CD4-positive, alpha-beta T cell (primary cell): ENCODE measurements at regions not wholly inside any gene's neighbourhood (a gene's known extent, or its start where the extent isn't known, plus 50 kb on each side); places are given as distances from the start of the nearest gene placed in this dataset.

Source experiments
- ATAC-seq: fragments of 200-7000 bp; cut with Tn5 transposase; one replicate; pipeline ENCODE4 v1.10.0; 2022; ENCODE audit warnings: mild to moderate bottlenecking; ENCODE audit not compliant: poor library complexity
- CTCF ChIA-PET: fragments of 350-600 bp; sonication (Branson Sonifier 250); formaldehyde crosslinking; loops from one replicate; lab custom pipeline; 2021; ENCODE audit warnings: antibody characterized with exemption, inconsistent platforms; lab: Charles Lee
- POLR2A ChIA-PET: fragments of 350-600 bp; sonication (Branson Sonifier 250); formaldehyde crosslinking; loops from one replicate; lab custom pipeline; 2021; ENCODE audit warnings: antibody characterized with exemption, inconsistent platforms; lab: Charles Lee
- DNase-seq, 14 experiments: peaks; one replicate each; pipeline ENCODE4 v3.0.0-alpha.2; 2013 to 2020; ENCODE audit warnings: mixed read lengths in 2 of 14
- H3K27ac ChIP-seq, 2 donors: one replicate each; pipeline versions ENCODE4 v1.5.1 to v1.7.0; 2013; ENCODE audit warnings: low read length in 2 of 2, low read depth in 1 of 2, mild to moderate bottlenecking in 1 of 2
- H3K27me3 ChIP-seq, 2 experiments: 1 replicate in 1 of 2; 2 replicates in 1 of 2; pipeline versions ENCODE4 v1.6.1 to v1.7.0; 2013; ENCODE audit warnings: low read length in 2 of 2, control low read depth in 1 of 2, mild to moderate bottlenecking in 1 of 2, moderate library complexity in 1 of 2; ENCODE audit not compliant: insufficient read depth in 2 of 2, control insufficient read depth in 1 of 2
- H3K36me3 ChIP-seq: one replicate; pipeline ENCODE4 v1.6.1; 2013; ENCODE audit warnings: low read length, control low read depth; ENCODE audit not compliant: insufficient read depth
- H3K4me1 ChIP-seq: one replicate; pipeline ENCODE4 v1.6.1; 2013; ENCODE audit warnings: low read length, control low read depth; ENCODE audit not compliant: insufficient read depth
- H3K4me3 ChIP-seq: one replicate; pipeline ENCODE4 v1.5.1; 2013; ENCODE audit warnings: mild to moderate bottlenecking, low read length, moderate library complexity
- H3K9me3 ChIP-seq, 2 experiments: 1 replicate in 1 of 2; 2 replicates in 1 of 2; pipeline versions ENCODE4 v1.6.1 to v1.7.0; 2013; ENCODE audit warnings: low read length in 2 of 2, mild to moderate bottlenecking in 2 of 2, control low read depth in 1 of 2, moderate library complexity in 1 of 2; ENCODE audit not compliant: control insufficient read depth in 1 of 2, insufficient read depth in 1 of 2
- H3K27ac Mint-ChIP-seq: one replicate; pipeline ENCODE4 v1.8.0; 2020; ENCODE audit warnings: mixed read lengths
- H3K27me3 Mint-ChIP-seq: one replicate; pipeline ENCODE4 v1.8.0; 2021; ENCODE audit warnings: mixed read lengths
- H3K36me3 Mint-ChIP-seq: one replicate; pipeline ENCODE4 v1.8.0; 2021; ENCODE audit warnings: low read depth, mixed read lengths
- H3K4me1 Mint-ChIP-seq: one replicate; pipeline ENCODE4 v1.8.0; 2021; ENCODE audit warnings: low read depth, mixed read lengths
- H3K4me3 Mint-ChIP-seq: one replicate; pipeline ENCODE4 v1.8.0; 2020; ENCODE audit warnings: mild to moderate bottlenecking, mixed read lengths
- H3K9me3 Mint-ChIP-seq: one replicate; pipeline ENCODE4 v1.8.0; 2020; ENCODE audit warnings: mixed read lengths
- CTCF ChIP-seq: fragments of 200-600 bp; IDR thresholded peaks from one replicate; pipeline ENCODE4 v1.8.0; 2022; ENCODE audit warnings: antibody characterized with exemption, mild to moderate bottlenecking
- intact Hi-C, 2 experiments: fragments of 100-400 bp; cut with DNase I in 1 of 2; cut with micrococcal nuclease in 1 of 2; formaldehyde crosslinking; loops; one replicate each; pipeline versions ENCODE4 v1.15.1 to v1.9.0; 2023 to 2025; cut with DNase I, micrococcal nuclease

- DNase-seq (no peak), ATAC-seq (no peak)
- Histone ChIP-seq H3K4me1 (peaks cover 12% of the 10 kb centered on the region), H3K36me3 (no peaks in the 10 kb centered on the region), H3K9me3 (no peaks in the 10 kb centered on the region), H3K4me3 (no peak overlapping the region), H3K27me3 (no peaks in the 10 kb centered on the region), H3K27ac (no peak overlapping the region)
- no peak overlapping the region for H3K27ac Mint-ChIP-seq
- TF ChIP-seq CTCF: no peak
- ChIA-PET CTCF (interaction anchor here (1.6 kb wide), 1 partner anchor 28 kb away, joined by 5 read pairs; no protein-coding TSS in a partner anchor), POLR2A (no interaction called here)
- intact Hi-C loops: no loop called here
- H3K36me3 Mint-ChIP-seq: no peaks in the 10 kb centered on the region
- H3K4me3 Mint-ChIP-seq: no peak overlapping the region
- no peaks in the 10 kb centered on the region for H3K27me3 Mint-ChIP-seq
- H3K9me3 Mint-ChIP-seq: no peaks in the 10 kb centered on the region
- H3K4me1 Mint-ChIP-seq: peaks cover 6% of the 10 kb centered on the region
These were observed 186.4 kb downstream of the ARHGAP12 start for GRCh38 chr10:31742255-31742654.

- DNase-seq (no peak), ATAC-seq (no peak)
- Mint-ChIP-seq H3K4me3 (no peak overlapping the region), H3K9me3 (peaks cover 4% of the 10 kb centered on the region), H3K36me3 (no peaks in the 10 kb centered on the region), H3K27ac (no peak overlapping the region), H3K4me1 (peaks cover 6% of the 10 kb centered on the region), H3K27me3 (no peaks in the 10 kb centered on the region)
- ChIA-PET CTCF (interaction anchor here (1.6 kb wide), 1 partner anchor 29 kb away, joined by 5 read pairs; no protein-coding TSS in a partner anchor), POLR2A (no interaction called here)
- Histone ChIP-seq H3K9me3 (peaks cover 0 to 2% of the 10 kb centered on the region in 2 experiments), H3K27ac (no peak overlapping the region), H3K27me3 (no peaks in the 10 kb centered on the region), H3K4me1 (peaks cover 12% of the 10 kb centered on the region), H3K4me3 (no peak overlapping the region), H3K36me3 (no peaks in the 10 kb centered on the region)
- no peak for TF ChIP-seq CTCF
- intact Hi-C loops: no loop called here
These were observed 187.2 kb downstream of the ARHGAP12 start for GRCh38 chr10:31741473-31741872.

GRCh38 chr10:31739711-31740110, 188.9 kb downstream of the ARHGAP12 start:
- peaks cover 0 to 8% of the 10 kb centered on the region in 2 experiments for H3K9me3 ChIP-seq
- no peak for TF ChIP-seq CTCF
- intact Hi-C loops: no loop called here
- no peak overlapping the region for H3K4me3 Mint-ChIP-seq
- H3K27me3 Mint-ChIP-seq: no peaks in the 10 kb centered on the region
- DNase-seq: no peak
- no peaks in the 10 kb centered on the region for H3K36me3 Mint-ChIP-seq
- H3K4me1 ChIP-seq: no peaks in the 10 kb centered on the region
- ChIA-PET CTCF (no interaction called here), POLR2A (no interaction called here)
- peaks cover 4% of the 10 kb centered on the region for H3K9me3 Mint-ChIP-seq
- H3K4me3 ChIP-seq: no peak overlapping the region
- no peaks in the 10 kb centered on the region for H3K4me1 Mint-ChIP-seq
- H3K27ac ChIP-seq: no peak overlapping the region
- no peaks in the 10 kb centered on the region for H3K27me3 ChIP-seq
- H3K36me3 ChIP-seq: no peaks in the 10 kb centered on the region
- no peak for ATAC-seq
- H3K27ac Mint-ChIP-seq: no peak overlapping the region
